Neural progenitor cell (in vitro differentiated cells): ENCODE measurements at regions not wholly inside any gene's neighbourhood (a gene's known extent, or its start where the extent isn't known, plus 50 kb on each side); places are given as distances from the start of the nearest gene placed in this dataset.
"Not testable (repeated sequence)": the region's sequence is repeated elsewhere in the genome, so short reads cannot be mapped to it uniquely, and the experiment has no call there.

Source experiments
- CTCF ChIP-seq: fragments of 200-600 bp; sonication (generic); IDR thresholded peaks from 2 replicates; pipeline ENCODE4 v1.5.1; 2017; ENCODE audit warnings: antibody characterized with exemption, mild to moderate bottlenecking
- EZH2 ChIP-seq: fragments of 200-600 bp; sonication (generic); IDR thresholded peaks from 2 replicates; pipeline ENCODE4 v1.6.1; 2017; ENCODE audit warnings: antibody characterized with exemption, mild to moderate bottlenecking, moderate library complexity

GRCh38 chr2:133647386-133647785 is 79.1 kb upstream of the NCKAP5 start:
- TF ChIP-seq CTCF, EZH2: not testable (repeated sequence)
